ENCODE measurements at regions not wholly inside any gene's neighbourhood (a gene's known extent, or its start where the extent isn't known, plus 50 kb on each side); places are given as distances from the start of the nearest gene placed in this dataset.
A peak's percentile ranks its signal among the peaks of the same experiment; 100 is the strongest.

- no peak for DNase-seq (ENCODE audit: low read depth)
Measured at GRCh38 chr1:87720561-87720960, 391.9 kb downstream of the LMO4 start.

DNA sequence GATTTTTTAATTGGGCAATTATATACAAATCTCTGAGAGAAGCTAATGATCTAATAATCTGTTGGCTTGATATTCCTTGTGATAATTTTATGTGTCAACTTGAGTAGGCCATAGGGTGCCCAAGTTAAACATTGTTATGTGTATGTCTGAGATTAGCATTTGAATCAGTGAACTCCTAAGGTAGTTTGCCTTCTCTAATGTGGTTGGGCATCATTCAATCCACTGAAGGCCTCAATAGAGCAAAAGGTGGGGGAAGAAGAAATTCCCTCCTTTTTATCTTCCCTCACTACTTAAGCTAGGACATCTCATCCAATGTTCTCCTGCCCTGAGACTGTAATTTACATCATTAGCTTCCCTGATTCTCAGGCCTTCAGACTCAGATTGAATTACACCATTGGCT, 394.5 kb downstream of the LMO4 start:
- no peak for DNase-seq (ENCODE audit: low read depth)

DNA sequence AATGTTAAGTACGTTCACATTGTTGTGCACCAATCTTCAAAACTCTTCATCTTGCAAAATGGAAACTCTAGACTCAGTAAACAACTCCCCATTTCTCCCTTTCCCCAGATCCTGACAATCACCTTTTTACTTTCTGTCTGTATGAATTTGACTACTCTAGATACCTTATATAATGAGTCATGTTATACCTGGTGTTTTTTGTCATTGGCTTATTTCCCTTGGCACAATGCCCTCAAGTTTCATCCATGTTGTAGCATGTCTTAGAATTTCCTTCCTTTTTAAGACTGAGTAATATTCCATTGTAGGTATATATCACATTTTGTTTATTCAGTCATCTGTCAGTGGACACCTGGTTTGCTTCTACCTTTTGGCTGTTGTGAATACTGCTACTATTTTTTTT, 399.5 kb downstream of the LMO4 start:
- DNase-seq (ENCODE audit: low read depth): no peak

DNA sequence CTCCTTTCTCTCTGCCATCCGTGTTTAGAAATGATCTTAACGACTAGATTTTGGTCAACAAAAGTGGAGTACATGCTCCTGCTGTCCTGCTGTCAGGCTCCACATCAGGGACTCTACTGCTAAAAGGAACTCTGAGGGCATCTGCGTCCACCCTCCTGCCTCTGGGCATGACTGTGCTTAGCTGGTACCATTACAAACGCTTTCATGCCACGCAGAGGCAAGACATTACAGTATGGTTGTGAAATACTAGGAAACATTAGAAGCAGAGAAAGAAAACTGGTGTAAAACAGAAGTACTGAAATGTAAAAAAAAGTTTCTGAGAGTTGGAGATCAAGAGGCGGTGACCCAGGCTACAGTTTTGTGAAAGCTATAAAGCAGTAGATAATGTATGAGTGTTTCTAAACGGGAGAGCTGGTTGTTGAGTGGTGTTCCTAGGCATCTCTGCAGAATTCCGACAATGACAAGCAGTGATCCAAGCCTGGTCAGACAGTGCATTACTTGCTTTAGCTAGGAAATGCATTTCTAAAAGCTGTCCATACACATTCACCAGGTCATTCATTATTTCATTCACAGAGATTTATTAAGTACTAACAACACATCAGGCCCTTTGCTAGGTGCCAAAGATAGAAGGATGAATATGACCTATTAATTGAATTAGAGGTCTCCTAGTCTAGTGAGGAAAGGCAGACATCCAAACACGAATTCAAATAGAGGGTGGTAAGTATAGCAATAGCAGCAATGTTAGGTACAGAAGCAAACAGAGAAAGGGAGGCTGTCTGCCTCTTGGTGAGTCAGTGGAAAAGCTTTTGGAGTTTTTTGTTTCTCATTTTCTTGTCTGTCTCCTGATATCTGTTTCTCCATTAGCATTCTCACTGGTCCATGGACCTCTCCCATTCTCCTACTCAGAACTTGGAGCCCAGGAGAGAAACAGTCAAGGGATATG, 401.9 kb downstream of the LMO4 start:
- DNase-seq (ENCODE audit: low read depth): no peak

GRCh38 chr1:87733386-87733785, 404.7 kb downstream of the LMO4 start:
- DNase-seq (ENCODE audit: low read depth): peak; percentile 19

GRCh38 chr1:87735750-87736149, 407.1 kb downstream of the LMO4 start:
- no peak for DNase-seq (ENCODE audit: low read depth)

DNA sequence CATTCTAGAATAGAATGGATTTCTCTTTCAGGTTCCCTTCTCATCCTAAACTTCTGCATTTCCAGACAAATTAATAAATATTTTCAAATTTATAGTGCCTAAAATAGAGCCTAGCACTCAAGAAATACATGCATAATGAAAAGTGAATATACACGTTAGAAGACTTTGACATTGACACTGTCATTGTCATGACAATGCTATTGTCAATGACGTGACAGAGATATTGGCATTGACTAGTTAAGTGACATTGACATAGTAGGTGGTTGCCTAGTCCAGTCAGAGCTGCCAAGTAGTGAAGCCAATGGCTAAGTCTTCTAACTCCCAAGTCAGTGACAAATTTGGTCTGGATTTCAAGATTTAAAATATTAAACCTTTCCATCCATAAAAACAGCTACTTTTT, 410.5 kb downstream of the LMO4 start:
- DNase-seq (ENCODE audit: low read depth): no peak

DNA sequence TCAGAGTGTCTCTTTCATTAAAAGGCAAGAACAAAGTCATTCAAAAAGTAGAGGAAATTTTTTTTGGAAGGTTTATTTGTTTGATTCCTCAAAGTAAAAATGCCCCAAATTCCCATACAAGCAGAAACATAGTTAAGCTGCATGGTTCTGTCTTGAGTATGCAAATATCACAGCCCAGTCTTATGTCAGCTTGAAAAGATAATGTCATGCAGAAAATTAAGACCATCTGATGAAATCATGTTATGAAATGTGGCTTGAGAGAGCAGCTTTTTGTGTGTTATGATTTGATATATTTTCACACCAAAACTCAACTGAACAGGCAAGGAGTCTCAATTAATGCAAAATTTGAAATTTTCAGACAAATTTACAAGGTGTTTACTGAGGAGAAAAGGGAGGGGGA, 411.0 kb downstream of the LMO4 start:
- DNase-seq (ENCODE audit: low read depth): no peak

- no peak for DNase-seq (ENCODE audit: low read depth)
Measured at GRCh38 chr1:87743256-87743655, 414.6 kb downstream of the LMO4 start.

DNA sequence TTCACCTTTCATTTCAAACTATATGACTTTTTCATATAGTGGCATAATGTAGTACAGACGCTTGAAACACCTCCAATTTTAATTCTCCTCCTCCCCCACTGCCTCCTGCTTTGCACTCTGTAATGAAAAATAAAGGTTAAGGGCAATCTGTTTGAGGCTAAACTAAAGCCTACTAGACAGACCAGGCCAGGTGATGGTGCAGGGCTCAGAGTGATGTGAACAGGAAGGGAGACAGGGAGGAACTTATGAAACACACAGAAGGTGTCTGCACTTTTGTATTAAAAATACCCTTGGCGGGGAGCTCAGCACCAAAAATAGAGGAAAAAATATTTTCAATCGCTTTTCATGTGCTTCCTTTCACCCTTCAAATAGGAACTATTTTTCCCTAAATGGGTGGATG, 415.4 kb downstream of the LMO4 start:
- DNase-seq (ENCODE audit: low read depth): no peak

GRCh38 chr1:87744763-87745162, 416.1 kb downstream of the LMO4 start:
- DNase-seq (ENCODE audit: low read depth): no peak

DNA sequence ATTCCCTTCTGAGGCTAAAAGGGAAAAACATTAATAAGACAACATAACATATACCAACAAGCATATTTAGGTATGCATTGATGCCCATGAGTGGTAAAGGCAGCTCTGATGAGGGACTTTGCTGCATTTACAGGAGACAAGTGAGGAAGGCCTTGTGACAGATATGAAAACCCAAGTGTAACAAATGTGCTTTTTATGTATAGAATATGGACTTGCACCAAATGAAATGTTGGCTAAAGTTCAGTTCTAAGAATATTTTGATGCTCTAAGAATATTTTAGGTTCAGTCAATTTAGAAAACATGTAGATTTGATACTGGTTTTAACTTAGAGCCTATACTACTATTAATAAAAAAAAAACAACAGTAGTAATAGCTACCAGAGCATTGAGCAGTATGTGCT, 424.7 kb downstream of the LMO4 start:
- no peak for DNase-seq (ENCODE audit: low read depth)

DNA sequence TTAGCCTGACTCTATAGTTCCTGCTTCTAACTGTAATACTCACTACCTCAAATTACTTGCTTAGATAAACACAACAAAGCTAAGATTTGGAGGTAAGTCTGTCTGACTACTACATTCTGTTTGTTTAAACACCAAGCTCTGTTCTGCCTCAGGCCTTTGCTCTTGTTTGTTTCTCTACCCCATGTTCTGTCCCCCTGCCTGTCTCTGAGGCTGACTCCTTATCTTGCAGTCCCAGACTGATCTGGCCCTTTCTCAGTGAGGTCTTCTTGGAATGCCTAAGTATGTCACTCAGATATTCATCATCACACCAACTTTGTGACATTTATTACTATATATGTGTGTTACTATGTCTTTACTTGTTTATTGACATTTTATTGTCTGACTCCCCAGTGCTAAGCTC, 425.5 kb downstream of the LMO4 start:
- DNase-seq (ENCODE audit: low read depth): no peak

DNA sequence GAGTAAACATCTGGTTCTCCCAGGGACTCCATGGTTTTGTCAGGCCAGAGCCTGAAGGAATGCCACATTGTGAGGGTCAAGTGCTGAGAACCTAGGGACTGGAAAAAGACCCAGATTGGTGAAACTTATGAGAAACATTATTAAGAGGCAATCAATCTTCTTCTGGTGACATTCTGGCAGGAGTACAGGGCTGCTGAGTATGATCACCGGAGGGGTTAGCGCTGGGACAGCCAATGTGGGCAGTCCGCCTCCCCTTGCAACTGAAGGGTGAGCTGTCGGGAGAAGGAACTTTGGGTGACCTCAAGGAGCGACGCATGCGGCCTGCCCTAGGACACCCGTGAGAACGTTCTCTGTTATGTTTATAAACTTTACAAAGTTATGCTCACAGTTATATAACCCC, 429.0 kb downstream of the LMO4 start:
- no peak for DNase-seq (ENCODE audit: low read depth)

DNA sequence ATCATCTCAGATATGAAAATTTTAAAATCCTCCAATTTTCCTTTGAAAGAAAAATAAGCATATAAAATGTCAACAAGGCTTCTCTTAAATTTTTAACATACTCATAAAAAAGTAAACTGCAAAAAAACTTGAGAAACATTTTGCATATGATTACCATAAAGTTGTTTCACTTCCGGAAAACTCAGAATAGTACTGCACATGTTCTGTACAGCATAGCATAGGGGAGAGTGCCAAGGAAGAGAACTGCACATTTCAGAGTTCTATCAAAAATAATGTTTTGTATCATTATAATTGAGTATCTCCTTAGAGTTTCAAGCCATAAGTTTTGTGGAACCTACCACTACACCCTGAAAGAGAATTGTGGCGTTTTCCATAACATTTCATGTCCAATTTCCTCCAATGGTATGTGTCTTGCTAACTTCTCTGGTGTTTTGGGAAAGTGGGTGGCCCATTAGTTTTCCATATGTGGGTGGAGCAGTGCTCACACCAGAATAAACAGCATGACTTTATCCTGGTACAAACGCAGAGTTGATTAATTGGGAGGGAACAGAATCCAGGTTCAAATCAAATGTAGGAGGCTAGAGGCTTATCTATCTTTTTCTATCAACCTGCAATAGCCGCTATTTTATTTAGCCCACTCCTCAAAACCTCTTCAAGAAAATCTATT, 430.9 kb downstream of the LMO4 start:
- no peak for DNase-seq (ENCODE audit: low read depth)

DNA sequence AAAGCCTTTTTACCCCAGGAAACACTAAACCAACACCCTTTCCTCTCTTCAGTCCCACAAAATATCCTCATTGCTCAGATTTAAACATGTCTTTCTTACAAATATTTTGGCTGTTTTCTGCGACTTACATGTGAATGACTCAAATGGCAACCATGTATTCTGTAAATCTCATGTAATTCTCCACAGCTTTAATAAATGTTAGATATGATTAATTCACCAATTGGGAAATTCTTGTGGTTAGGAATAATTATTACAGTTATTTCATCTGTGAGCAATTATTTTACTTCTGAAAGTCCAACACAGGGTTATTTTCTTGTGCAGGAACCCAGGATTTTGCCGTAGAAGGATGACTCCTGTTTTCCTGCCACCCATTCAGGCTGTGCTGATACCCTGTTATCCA, 431.5 kb downstream of the LMO4 start:
- peak; percentile 31 for DNase-seq (ENCODE audit: low read depth)

DNA sequence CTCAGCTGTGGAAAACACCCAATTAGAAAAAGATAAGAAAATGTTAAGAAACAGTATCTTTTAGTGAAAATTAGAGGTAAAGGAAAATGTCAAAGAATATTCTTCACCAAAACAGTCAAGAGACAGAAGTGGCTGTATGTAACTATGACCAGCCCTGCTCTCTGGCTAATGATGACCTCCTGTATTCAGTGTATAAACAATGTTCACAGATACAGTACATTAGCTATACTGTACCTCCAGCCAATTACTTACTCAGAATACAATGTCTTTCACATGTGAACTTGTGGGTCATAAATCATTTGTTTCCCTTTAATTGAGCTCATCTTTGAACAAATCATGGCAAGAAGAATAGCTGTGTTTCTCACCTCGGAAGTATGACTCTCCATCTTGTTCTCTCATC, 432.0 kb downstream of the LMO4 start:
- no peak for DNase-seq (ENCODE audit: low read depth)

DNA sequence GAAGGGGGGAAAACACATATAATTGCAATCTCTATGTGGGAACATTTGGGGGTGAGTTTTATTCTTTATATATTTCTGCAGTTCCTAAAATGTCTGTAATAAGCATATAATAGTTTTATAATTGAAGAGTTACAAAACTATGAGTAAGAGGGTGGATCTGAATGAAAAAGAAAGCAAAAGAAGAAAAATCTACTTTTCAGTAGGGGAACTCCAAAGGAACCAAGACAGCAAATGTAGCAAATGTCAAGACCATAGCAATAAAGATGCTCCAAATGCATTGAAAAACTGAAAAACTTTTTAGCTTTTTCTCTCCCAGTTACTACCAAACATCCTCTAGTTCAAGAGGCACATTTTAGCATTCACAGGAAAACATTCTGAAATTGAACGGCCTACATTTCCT, 434.8 kb downstream of the LMO4 start:
- DNase-seq (ENCODE audit: low read depth): no peak

DNA sequence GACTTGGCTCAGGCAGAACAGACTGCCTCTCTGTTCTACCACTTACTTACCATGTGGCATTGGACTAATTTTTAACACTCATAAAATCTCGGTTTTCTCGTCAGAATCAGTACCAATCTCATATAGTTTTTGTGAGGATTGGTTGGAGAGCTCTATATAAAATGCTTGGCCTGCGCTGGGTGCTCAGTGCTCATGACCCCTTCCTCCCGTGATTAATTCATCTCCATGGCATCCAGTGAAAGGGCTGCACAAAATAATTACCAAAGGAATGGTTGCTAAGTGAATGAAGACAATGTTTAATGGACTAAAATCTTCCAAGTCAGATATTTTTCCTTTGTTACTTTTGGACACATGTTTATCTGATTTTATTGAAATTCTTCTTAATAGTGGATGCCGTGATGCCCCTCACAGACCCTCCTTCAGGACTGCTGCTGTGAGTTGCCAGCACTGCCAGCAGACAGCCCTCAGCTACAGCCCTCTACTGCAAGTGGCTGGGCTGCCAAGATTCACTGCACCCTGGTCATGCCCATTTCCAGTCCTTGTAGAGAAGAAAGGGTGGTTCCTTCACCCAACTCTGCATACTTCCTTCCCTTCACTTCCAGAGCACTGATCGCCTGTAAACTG, 436.5 kb downstream of the LMO4 start:
- DNase-seq (ENCODE audit: low read depth): no peak

GRCh38 chr1:87765681-87766070, 437.0 kb downstream of the LMO4 start:
- peak; percentile 29 for DNase-seq (ENCODE audit: low read depth)

DNA sequence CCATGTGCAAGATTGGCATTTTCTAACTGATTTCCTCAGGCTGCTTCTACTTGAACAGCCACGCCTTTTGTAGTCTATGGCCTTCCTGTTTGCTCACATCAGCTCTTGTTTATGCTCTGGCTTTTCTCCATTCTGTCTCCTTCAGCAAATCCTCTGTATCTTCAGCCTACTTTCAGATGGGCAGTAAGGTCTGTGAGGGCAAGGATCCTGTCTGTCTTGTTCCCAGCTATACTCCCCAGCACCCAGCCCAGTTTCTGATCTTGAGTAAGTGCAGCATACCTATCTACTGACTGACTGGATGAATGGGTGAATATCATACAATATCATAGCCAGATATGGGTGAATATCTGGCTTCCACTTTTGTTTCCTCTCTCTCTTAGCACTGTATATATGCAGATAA, 438.1 kb downstream of the LMO4 start:
- DNase-seq (ENCODE audit: low read depth): peak; percentile 3

- no peak for DNase-seq (ENCODE audit: low read depth)
Measured at GRCh38 chr1:87778896-87779295, 450.2 kb downstream of the LMO4 start.

GRCh38 chr1:87781554-87781953, 452.9 kb downstream of the LMO4 start:
- no peak for DNase-seq (ENCODE audit: low read depth)
